ENCODE measurements at regions not wholly inside any gene's neighbourhood (a gene's known extent, or its start where the extent isn't known, plus 50 kb on each side); places are given as distances from the start of the nearest gene placed in this dataset.

- Mint-ChIP-seq H3K9me3 (no peaks in the 10 kb centered on the region), H3K4me1 (peaks cover 11% of the 10 kb centered on the region), H3K4me3 (no peak overlapping the region), H3K27ac (no peak overlapping the region), H3K27me3 (ENCODE audit: low read depth) (peaks cover 68% of the 10 kb centered on the region), H3K36me3 (no peaks in the 10 kb centered on the region)
- no peak for DNase-seq (ENCODE audit: low spot score in 2 of 2, unreplicated experiment in 2 of 2)
- no peak for TF ChIP-seq CTCF (IDR thresholded peaks at IDR 0.05; ENCODE audit: unreplicated experiment)
Measured at GRCh38 chr5:1948111-1948510, 65.4 kb upstream of the IRX4 start.

DNA sequence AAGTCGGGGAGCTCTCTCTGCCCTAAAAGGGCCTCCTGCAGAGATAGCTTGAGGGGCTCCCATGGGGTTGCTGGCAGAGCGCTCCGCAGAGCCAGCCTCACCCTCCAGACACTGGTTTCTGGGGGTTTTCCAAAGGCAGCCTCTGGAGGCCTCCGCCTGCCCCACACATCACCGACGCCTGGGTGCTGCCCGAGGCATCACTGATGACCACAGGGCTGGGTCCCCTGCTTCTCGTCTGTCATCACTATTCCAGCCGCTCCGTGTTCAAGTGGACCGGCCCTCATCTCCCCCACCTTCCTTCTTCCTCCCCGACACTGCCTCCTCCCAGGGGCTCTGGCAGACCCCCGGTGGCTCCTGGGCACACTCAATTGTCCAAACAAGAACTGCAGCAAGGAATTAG is 64.1 kb upstream of the IRX4 start:
- peaks cover 54% of the 10 kb centered on the region for H3K27me3 Mint-ChIP-seq (ENCODE audit: low read depth)
- no peak for TF ChIP-seq CTCF (IDR thresholded peaks at IDR 0.05; ENCODE audit: unreplicated experiment)
- no peak for DNase-seq (ENCODE audit: low spot score in 2 of 2, unreplicated experiment in 2 of 2)
- H3K36me3 Mint-ChIP-seq: peaks cover 2% of the 10 kb centered on the region
- no peak overlapping the region for H3K27ac Mint-ChIP-seq
- H3K4me1 Mint-ChIP-seq: peaks cover 9% of the 10 kb centered on the region
- no peak overlapping the region for H3K4me3 Mint-ChIP-seq
- peaks cover 9% of the 10 kb centered on the region for H3K9me3 Mint-ChIP-seq

DNA sequence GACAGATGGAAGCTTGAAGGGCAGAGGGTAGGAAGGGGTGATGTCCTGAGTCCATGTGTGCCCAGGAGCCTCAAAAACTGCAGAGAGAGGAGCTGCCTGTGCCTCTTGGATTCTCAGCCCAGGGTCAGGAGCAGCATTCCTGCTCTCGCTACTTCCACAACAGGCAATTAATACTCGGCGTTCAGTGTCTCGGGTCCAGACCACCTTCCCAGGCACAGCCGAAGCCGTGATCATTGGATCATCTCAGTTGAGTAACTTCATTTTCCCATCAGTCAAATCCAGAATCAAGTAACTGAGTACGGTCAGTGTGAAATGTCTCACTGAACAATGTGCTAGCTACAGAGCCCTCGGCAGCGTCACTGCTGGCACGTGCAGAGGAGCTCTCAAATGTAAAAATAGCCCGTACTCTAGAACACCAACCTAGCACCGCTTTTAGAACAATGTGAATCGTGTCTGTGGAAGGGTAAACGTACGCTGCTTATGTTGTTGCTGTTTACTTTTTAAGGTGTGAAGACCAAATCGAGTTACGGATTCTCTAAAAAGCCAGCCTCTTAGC is 63.5 kb upstream of the IRX4 start:
- peaks cover 9% of the 10 kb centered on the region for H3K4me1 Mint-ChIP-seq
- H3K4me3 Mint-ChIP-seq: no peak overlapping the region
- H3K27ac Mint-ChIP-seq: no peak overlapping the region
- H3K27me3 Mint-ChIP-seq (ENCODE audit: low read depth): peaks cover 49% of the 10 kb centered on the region
- DNase-seq (ENCODE audit: low spot score in 2 of 2, unreplicated experiment in 2 of 2): no peak
- no peak for TF ChIP-seq CTCF (IDR thresholded peaks at IDR 0.05; ENCODE audit: unreplicated experiment)
- peaks cover 2% of the 10 kb centered on the region for H3K36me3 Mint-ChIP-seq
- peaks cover 9% of the 10 kb centered on the region for H3K9me3 Mint-ChIP-seq

GRCh38 chr5:1945606-1946005 is 62.9 kb upstream of the IRX4 start:
- no peak for DNase-seq (ENCODE audit: low spot score in 2 of 2, unreplicated experiment in 2 of 2)
- TF ChIP-seq CTCF (IDR thresholded peaks at IDR 0.05; ENCODE audit: unreplicated experiment): no peak
- H3K27ac Mint-ChIP-seq: no peak overlapping the region
- H3K9me3 Mint-ChIP-seq: peaks cover 9% of the 10 kb centered on the region
- peaks cover 2% of the 10 kb centered on the region for H3K36me3 Mint-ChIP-seq
- H3K4me1 Mint-ChIP-seq: peaks cover 9% of the 10 kb centered on the region
- H3K4me3 Mint-ChIP-seq: no peak overlapping the region
- H3K27me3 Mint-ChIP-seq (ENCODE audit: low read depth): peaks cover 45% of the 10 kb centered on the region

GRCh38 chr5:1944408-1944807 is 61.7 kb upstream of the IRX4 start:
- TF ChIP-seq CTCF (IDR thresholded peaks at IDR 0.05; ENCODE audit: unreplicated experiment): no peak
- Mint-ChIP-seq H3K4me1 (peaks cover 9% of the 10 kb centered on the region), H3K27me3 (ENCODE audit: low read depth) (peaks cover 38% of the 10 kb centered on the region), H3K9me3 (peaks cover 9% of the 10 kb centered on the region), H3K4me3 (no peak overlapping the region), H3K27ac (no peak overlapping the region), H3K36me3 (peaks cover 2% of the 10 kb centered on the region)
- DNase-seq (ENCODE audit: low spot score in 2 of 2, unreplicated experiment in 2 of 2): no peak

DNA sequence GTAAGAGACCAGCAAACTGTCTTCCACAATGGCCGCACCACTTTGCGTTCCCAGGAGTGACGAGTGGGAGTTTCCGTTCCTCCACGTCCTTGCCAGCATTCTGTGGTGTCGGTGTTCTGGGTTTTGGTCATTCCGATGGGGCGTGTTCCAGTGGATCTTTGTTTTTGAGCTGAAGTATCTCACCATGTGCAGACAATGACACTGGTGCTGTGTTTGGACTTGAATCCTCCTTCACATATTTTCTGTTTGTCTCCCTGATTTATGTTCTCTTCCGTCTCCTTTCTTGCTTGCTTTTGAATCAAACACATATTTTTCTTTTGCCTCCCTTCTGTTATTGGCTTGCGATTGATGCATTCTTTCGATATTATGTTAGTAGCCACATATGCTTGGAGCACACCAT is 60.8 kb upstream of the IRX4 start:
- H3K4me3 Mint-ChIP-seq: no peak overlapping the region
- peaks cover 9% of the 10 kb centered on the region for H3K4me1 Mint-ChIP-seq
- no peak for TF ChIP-seq CTCF (IDR thresholded peaks at IDR 0.05; ENCODE audit: unreplicated experiment)
- H3K36me3 Mint-ChIP-seq: peaks cover 2% of the 10 kb centered on the region
- peaks cover 37% of the 10 kb centered on the region for H3K27me3 Mint-ChIP-seq (ENCODE audit: low read depth)
- H3K27ac Mint-ChIP-seq: no peak overlapping the region
- H3K9me3 Mint-ChIP-seq: peaks cover 9% of the 10 kb centered on the region
- DNase-seq (ENCODE audit: low spot score in 2 of 2, unreplicated experiment in 2 of 2): no peak
